ENCODE measurements at regions not wholly inside any gene's neighbourhood (a gene's known extent, or its start where the extent isn't known, plus 50 kb on each side); places are given as distances from the start of the nearest gene placed in this dataset.
"Not testable (repeated sequence)": the region's sequence is repeated elsewhere in the genome, so short reads cannot be mapped to it uniquely, and the experiment has no call there.

GRCh38 chr13:19053561-19053960, 128.1 kb downstream of the TUBA3C start:
- TF ChIP-seq EP300 (IDR thresholded peaks at IDR 0.05), result no peak
- no peak for TF ChIP-seq POLR2A (IDR thresholded peaks at IDR 0.05)
- no peak for TF ChIP-seq POLR2AphosphoS5 (IDR thresholded peaks at IDR 0.05)
- no peak for TF ChIP-seq CTCF (IDR thresholded peaks at IDR 0.05)
- Histone ChIP-seq H3K27me3 (no peaks in the 10 kb centered on the region), H3K4me3 (no peak overlapping the region)

GRCh38 chr13:19052931-19053330, 128.7 kb downstream of the TUBA3C start:
- DNase-seq, result no peak
- H3K4me3 ChIP-seq, result no peak overlapping the region
- intact Hi-C loops (cut with DNase I; ENCODE audit: low total_unique reads), result no loop called here
- H3K27ac ChIP-seq, result no peak overlapping the region
- H3K9me3 ChIP-seq, result peaks cover 0 to 70% (median 15%) of the 10 kb centered on the region in 4 donors
- TF ChIP-seq POLR2A (IDR thresholded peaks at IDR 0.05) (no peak), POLR2AphosphoS5 (IDR thresholded peaks at IDR 0.05) (no peak), EP300 (IDR thresholded peaks at IDR 0.05) (no peak), CTCF (IDR thresholded peaks at IDR 0.05) (no peak)
- WGBS, 5 donors, result 67 to 84% (median 79%) methylated on average over 5 to 11 of the region's 11 CpGs
- H3K4me1 ChIP-seq, result no peaks in the 10 kb centered on the region
- no peaks in the 10 kb centered on the region for H3K27me3 ChIP-seq
- H3K36me3 ChIP-seq, result no peaks in the 10 kb centered on the region

More at GRCh38 chr13:19053561-19053960, 128.1 kb downstream of the TUBA3C start:
- WGBS, 5 donors, result 61 to 93% (median 68%) methylated on average over 4 to 6 of the region's 6 CpGs
- no peaks in the 10 kb centered on the region for H3K4me1 ChIP-seq
- intact Hi-C loops (cut with DNase I; ENCODE audit: low total_unique reads), result no loop called here
- H3K9me3 ChIP-seq, result peaks cover 0 to 69% (median 12%) of the 10 kb centered on the region in 4 donors
- no peak overlapping the region for H3K27ac ChIP-seq
- H3K36me3 ChIP-seq, result no peaks in the 10 kb centered on the region
- DNase-seq, result no peak

- DNase-seq, result no peak
- Histone ChIP-seq H3K27ac (no peak overlapping the region), H3K4me1 (no peaks in the 10 kb centered on the region), H3K36me3 (no peaks in the 10 kb centered on the region), H3K4me3 (no peak overlapping the region), H3K9me3 (peaks cover 0 to 72% (median 15%) of the 10 kb centered on the region in 4 donors), H3K27me3 (no peaks in the 10 kb centered on the region)
- intact Hi-C loops (cut with DNase I; ENCODE audit: low total_unique reads), result no loop called here
- TF ChIP-seq CTCF (IDR thresholded peaks at IDR 0.05) (no peak), POLR2AphosphoS5 (IDR thresholded peaks at IDR 0.05) (no peak), POLR2A (IDR thresholded peaks at IDR 0.05) (no peak), EP300 (IDR thresholded peaks at IDR 0.05) (no peak)
- WGBS, 5 donors, result 66 to 78% (median 74%) methylated on average over 6 of the region's 6 CpGs
These were observed 129.4 kb downstream of the TUBA3C start for GRCh38 chr13:19052180-19052579.

- WGBS, 5 donors, result 68 to 81% (median 77%) methylated on average over 10 of the region's 10 CpGs
- Histone ChIP-seq H3K4me3 (no peak overlapping the region), H3K27ac (no peak overlapping the region), H3K27me3 (no peaks in the 10 kb centered on the region), H3K4me1 (no peaks in the 10 kb centered on the region), H3K9me3 (peaks cover 0 to 66% (median 15%) of the 10 kb centered on the region in 4 donors), H3K36me3 (no peaks in the 10 kb centered on the region)
- intact Hi-C loops (cut with DNase I; ENCODE audit: low total_unique reads), result no loop called here
- no peak for DNase-seq
- TF ChIP-seq POLR2AphosphoS5 (IDR thresholded peaks at IDR 0.05), result no peak
- TF ChIP-seq EP300 (IDR thresholded peaks at IDR 0.05), result no peak
- TF ChIP-seq CTCF (IDR thresholded peaks at IDR 0.05), result no peak
- TF ChIP-seq POLR2A (IDR thresholded peaks at IDR 0.05), result no peak
These were observed 130.7 kb downstream of the TUBA3C start for GRCh38 chr13:19050901-19051300.

- 79 to 87% (median 84%) methylated on average over 4 to 13 of the region's 13 CpGs for WGBS, 5 donors
- H3K4me3 ChIP-seq; H3K27ac ChIP-seq; DNase-seq; H3K4me1 ChIP-seq; H3K27me3 ChIP-seq; intact Hi-C loops (cut with DNase I; ENCODE audit: low total_unique reads); H3K36me3 ChIP-seq: not testable (repeated sequence)
- peaks cover 0 to 53% (median 13%) of the 10 kb centered on the region in 4 donors for H3K9me3 ChIP-seq
These were observed 132.0 kb downstream of the TUBA3C start for GRCh38 chr13:19049624-19050023.
